ENCODE measurements at regions not wholly inside any gene's neighbourhood (a gene's known extent, or its start where the extent isn't known, plus 50 kb on each side); places are given as distances from the start of the nearest gene placed in this dataset.
"Not testable (repeated sequence)": the region's sequence is repeated elsewhere in the genome, so short reads cannot be mapped to it uniquely, and the experiment has no call there.

DNA sequence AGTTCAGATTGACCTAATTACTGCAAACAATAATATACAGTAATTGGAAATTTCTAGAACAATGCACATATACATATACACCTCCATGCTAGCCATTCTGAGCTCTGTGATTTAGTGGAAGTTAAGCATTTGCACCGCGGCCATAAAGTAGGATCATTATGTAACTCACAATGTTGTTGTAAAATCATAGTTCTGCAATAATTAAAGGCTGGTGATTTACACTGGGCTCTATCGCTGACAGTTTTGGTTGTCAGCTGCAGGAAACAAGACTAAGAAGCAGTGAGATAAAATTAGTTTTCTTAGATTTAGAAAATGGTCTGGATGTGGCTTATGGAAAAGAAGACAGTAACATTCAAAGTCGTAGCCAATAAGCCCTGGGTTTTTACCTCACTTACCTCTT is 776.3 kb downstream of the TMEM121 start:
- TF ChIP-seq CTCF (IDR thresholded peaks at IDR 0.05; ENCODE audit: control insufficient read depth, extremely low read depth, insufficient read depth) = no peak
- DNase-seq (ENCODE audit: low read depth) = no peak
- H3K4me3 ChIP-seq (ENCODE audit: low read depth, low read length) = no peak overlapping the region

- TF ChIP-seq CTCF (IDR thresholded peaks at IDR 0.05; ENCODE audit: control insufficient read depth, extremely low read depth, insufficient read depth) = no peak
- no peak overlapping the region for H3K4me3 ChIP-seq (ENCODE audit: low read depth, low read length)
- peak; percentile 52 for DNase-seq (ENCODE audit: low read depth)
These were observed 777.9 kb downstream of the TMEM121 start for GRCh38 chr14:106304271-106304670.

- DNase-seq (ENCODE audit: low read depth) = no peak
- no peak overlapping the region for H3K4me3 ChIP-seq (ENCODE audit: low read depth, low read length)
- peak; percentile 60 for TF ChIP-seq CTCF (IDR thresholded peaks at IDR 0.05; ENCODE audit: control insufficient read depth, extremely low read depth, insufficient read depth)
These were observed 782.5 kb downstream of the TMEM121 start for GRCh38 chr14:106308839-106309389.

GRCh38 chr14:106309423-106309822 is 783.0 kb downstream of the TMEM121 start:
- TF ChIP-seq CTCF (IDR thresholded peaks at IDR 0.05; ENCODE audit: control insufficient read depth, extremely low read depth, insufficient read depth) = no peak
- no peak for DNase-seq (ENCODE audit: low read depth)
- H3K4me3 ChIP-seq (ENCODE audit: low read depth, low read length) = no peak overlapping the region

GRCh38 chr14:106315436-106315835 is 789.1 kb downstream of the TMEM121 start:
- H3K4me3 ChIP-seq (ENCODE audit: low read depth, low read length) = no peak overlapping the region
- no peak for TF ChIP-seq CTCF (IDR thresholded peaks at IDR 0.05; ENCODE audit: control insufficient read depth, extremely low read depth, insufficient read depth)
- no peak for DNase-seq (ENCODE audit: low read depth)

DNA sequence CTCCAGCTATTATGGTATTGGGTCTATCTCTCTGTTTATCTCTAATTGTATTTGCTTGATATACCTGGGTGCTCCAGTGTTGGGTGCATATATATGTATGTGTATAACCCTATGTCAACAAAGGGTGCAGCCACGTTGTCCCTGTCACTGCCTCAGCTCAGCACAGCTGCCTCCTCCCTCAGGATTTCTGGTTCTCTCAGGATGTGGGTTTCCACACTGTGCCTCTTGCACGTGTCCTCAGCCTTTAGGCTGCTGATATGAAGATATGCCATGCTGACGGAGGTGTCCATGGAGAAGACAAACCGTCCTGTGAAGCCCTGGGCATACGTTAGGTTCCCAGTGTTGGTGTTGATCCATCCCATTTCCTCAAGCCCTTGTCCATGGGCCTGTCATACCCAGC is 791.2 kb downstream of the TMEM121 start:
- no peak for TF ChIP-seq CTCF (IDR thresholded peaks at IDR 0.05; ENCODE audit: control insufficient read depth, extremely low read depth, insufficient read depth)
- no peak for DNase-seq (ENCODE audit: low read depth)

GRCh38 chr14:106318700-106319099 is 792.3 kb downstream of the TMEM121 start:
- H3K4me3 ChIP-seq (ENCODE audit: low read depth, low read length) = no peak overlapping the region
- TF ChIP-seq CTCF (IDR thresholded peaks at IDR 0.05; ENCODE audit: control insufficient read depth, extremely low read depth, insufficient read depth) = peak; percentile 38
- DNase-seq (ENCODE audit: low read depth) = no peak

More for the DNA sequence above, 791.2 kb downstream of the TMEM121 start:
- H3K4me3 ChIP-seq (ENCODE audit: low read depth, low read length) = no peak overlapping the region

- H3K4me3 ChIP-seq (ENCODE audit: low read depth, low read length); DNase-seq (ENCODE audit: low read depth): not testable (repeated sequence)
These were observed 797.6 kb downstream of the TMEM121 start for GRCh38 chr14:106323970-106324369.
